GM12878 (cell line): ENCODE measurements at regions not wholly inside any gene's neighbourhood (a gene's known extent, or its start where the extent isn't known, plus 50 kb on each side); places are given as distances from the start of the nearest gene placed in this dataset.

Experiments
- ATAC-seq: fragments of 200-7000 bp; cut with Tn5 transposase; 3 replicates; pipeline ENCODE4 v1.9.1; 2020; ENCODE audit warnings: mild to moderate bottlenecking, moderate library complexity
- BruUV-seq: library from RNA; stranded (reverse); fragments of 400-500 nt; replicated peaks from 2 replicates; lab custom pipeline; 2021; lab: Mats Ljungman, UMichigan
- CTCF ChIA-PET: fragments of 300-600 bp; sonication (Branson Sonifier 250); formaldehyde crosslinking; extraction: SDS; loops from one replicate; lab custom pipeline; 2021; ENCODE audit warnings: inconsistent platforms; lab: Yijun Ruan, JAX
- POLR2A ChIA-PET: fragments of 350-600 bp; formaldehyde crosslinking; extraction: SDS; loops from one replicate; lab custom pipeline; 2021; ENCODE audit warnings: inconsistent platforms; lab: Charles Lee
- RAD21 ChIA-PET: fragments of 300-600 bp; sonication (Branson Sonifier 250); formaldehyde crosslinking; loops from one replicate; lab custom pipeline; 2023; ENCODE audit warnings: antibody characterized with exemption; ENCODE audit not compliant: unreplicated experiment; lab: Charles Lee
- SMC1A ChIA-PET: fragments of 300-600 bp; sonication (Branson Sonifier 250); formaldehyde crosslinking; loops from one replicate; lab custom pipeline; 2023; ENCODE audit not compliant: unreplicated experiment, uncharacterized antibody; lab: Charles Lee
- DNase-seq: peaks from one replicate; pipeline ENCODE4 v3.0.0-alpha.2; 2011; ENCODE audit warnings: low read depth, low spot score
- FAIRE-seq: peaks from 3 replicates; lab custom pipeline; 2011; peaks lifted over from hg19 to GRCh38; lab: Jason Lieb, UNC
- H2AFZ ChIP-seq: 2 replicates; pipeline ENCODE4 v1.6.0; 2011; ENCODE audit warnings: low read depth, low read length, control low read depth; ENCODE audit not compliant: control insufficient read depth
- H3K27ac ChIP-seq: 2 replicates; pipeline ENCODE4 v1.5.1; 2011; ENCODE audit warnings: control low read depth; ENCODE audit not compliant: control insufficient read depth, insufficient read depth
- H3K27me3 ChIP-seq, 2 experiments: replicated peaks in 1 of 2; 2 replicates each; pipeline versions ENCODE4 v1.6.0 to v1.6.1; 2011; ENCODE audit warnings: low read length in 1 of 2; ENCODE audit not compliant: control insufficient read depth in 2 of 2, insufficient read depth in 2 of 2
- H3K36me3 ChIP-seq, 2 experiments: 2 replicates each; pipeline ENCODE4 v1.5.1; 2011; ENCODE audit warnings: low read length in 1 of 2; ENCODE audit not compliant: control insufficient read depth in 2 of 2, insufficient read depth in 2 of 2
- H3K4me1 ChIP-seq: 2 replicates; pipeline ENCODE4 v1.6.1; 2011; ENCODE audit warnings: mild to moderate bottlenecking, low read length, moderate library complexity, mixed read lengths; ENCODE audit not compliant: control insufficient read depth, insufficient read depth
- H3K4me2 ChIP-seq: 2 replicates; pipeline ENCODE4 v1.6.0; 2011; ENCODE audit warnings: control low read depth; ENCODE audit not compliant: control insufficient read depth, insufficient read depth
- H3K4me3 ChIP-seq: fragments of 200-600 bp; sonication (generic); 2 replicates; pipeline ENCODE4 v1.5.1; 2016
- H3K79me2 ChIP-seq: 2 replicates; pipeline ENCODE4 v1.6.0; 2011; ENCODE audit warnings: low read length; ENCODE audit not compliant: control insufficient read depth, insufficient read depth
- H3K9ac ChIP-seq: 2 replicates; pipeline ENCODE4 v1.8.0; 2011; ENCODE audit warnings: low read length, control low read depth, mixed read lengths; ENCODE audit not compliant: control insufficient read depth, insufficient read depth
- H3K9me3 ChIP-seq: replicated peaks from 3 replicates; pipeline ENCODE4 v1.5.1; 2011; ENCODE audit warnings: mild to moderate bottlenecking, low read length; ENCODE audit not compliant: control insufficient read depth, insufficient read depth
- H4K20me1 ChIP-seq: 2 replicates; pipeline ENCODE4 v1.6.0; 2011; ENCODE audit not compliant: control insufficient read depth, insufficient read depth
- ATF7 ChIP-seq: fragments of 450-650 bp; IDR thresholded peaks from 2 replicates; pipeline ENCODE4 v1.6.1; 2016; ENCODE audit warnings: low read depth, mild to moderate bottlenecking
- E2F8 ChIP-seq: fragments of 450-650 bp; IDR thresholded peaks from 2 replicates; pipeline ENCODE4 v1.6.1; 2018; ENCODE audit warnings: mild to moderate bottlenecking, low read depth, moderate library complexity; ENCODE audit not compliant: partially characterized antibody
- JUNB ChIP-seq: IDR thresholded peaks from 2 replicates; pipeline ENCODE4 v1.6.1; 2016; ENCODE audit warnings: antibody characterized with exemption, mild to moderate bottlenecking
- SRF ChIP-seq, 2 experiments: IDR thresholded peaks; 2 replicates each; pipeline ENCODE4 v1.6.1; 2011; ENCODE audit warnings: low read depth in 2 of 2, low read length in 2 of 2, mild to moderate bottlenecking in 1 of 2, moderate library complexity in 1 of 2
- YY1 ChIP-seq: IDR thresholded peaks from 2 replicates; pipeline ENCODE4 v1.6.1; 2011; ENCODE audit warnings: low read depth, mild to moderate bottlenecking, low read length
- ZNF207 ChIP-seq: fragments of 450-650 bp; IDR thresholded peaks from 2 replicates; pipeline ENCODE4 v1.6.1; 2014; ENCODE audit warnings: antibody characterized with exemption, mild to moderate bottlenecking, borderline replicate concordance
- WGBS: methylation state at CpG from one replicate; pipeline ENCODE4 v1.1.6; 2016; ENCODE audit warnings: low lambda C conversion rate; ENCODE audit not compliant: insufficient replicate concordance, insufficient coverage; ENCODE audit errors: missing lambda C conversion rate; 5-methylcytosine and 5-hydroxymethylcytosine counted together
- in situ Hi-C: fragments of 300-500 bp; cut with MboI; formaldehyde crosslinking; loops from 9 replicates; pipeline ENCODE4 v1.14.3; 2018; ENCODE audit warnings: mixed read lengths
- intact Hi-C: fragments of 100-400 bp; cut with micrococcal nuclease; formaldehyde crosslinking; loops from one replicate; pipeline ENCODE4 v1.14.2; 2022; ENCODE audit not compliant: unreplicated experiment

DNA sequence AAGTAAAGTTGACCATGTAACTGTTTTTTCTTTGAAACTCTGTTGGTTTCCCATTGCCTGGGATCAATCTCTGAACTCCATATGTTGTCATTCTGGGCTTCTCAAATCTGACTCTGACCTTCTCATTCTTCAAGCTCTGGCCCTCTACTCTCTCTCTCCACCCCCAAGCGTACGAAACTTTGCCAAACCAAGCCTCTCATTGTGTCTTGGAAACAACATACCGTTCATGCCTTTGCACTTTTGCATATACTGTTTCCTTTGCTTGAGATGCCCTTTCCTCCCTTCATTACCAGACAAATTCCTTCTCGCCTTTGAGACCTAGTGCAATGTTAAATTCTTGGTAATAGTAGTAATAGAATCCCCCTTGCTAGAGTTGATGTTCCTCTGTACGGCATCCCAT lies 113.7 kb downstream of the OLFM4 start:
- Histone ChIP-seq H3K79me2 (no peaks in the 10 kb centered on the region), H3K4me3 (no peak overlapping the region), H3K36me3 (no peaks in the 10 kb centered on the region), H3K4me1 (no peaks in the 10 kb centered on the region), H3K27me3 (no peaks in the 10 kb centered on the region), H2AFZ (no peak overlapping the region), H3K9me3 (no peaks in the 10 kb centered on the region), H3K4me2 (no peak overlapping the region), H3K27ac (no peak overlapping the region), H3K9ac (no peak overlapping the region), H4K20me1 (no peaks in the 10 kb centered on the region)
- TF ChIP-seq JUNB = no peak
- no peak for TF ChIP-seq SRF (IDR thresholded peaks at IDR 0.05; ENCODE audit: low read depth in 2 of 2, low read length in 2 of 2)
- TF ChIP-seq ATF7 = no peak
- TF ChIP-seq E2F8 = no peak
- TF ChIP-seq ZNF207 = no peak
- no peak for TF ChIP-seq YY1
- ChIA-PET SMC1A (interaction anchor here (1.3 kb wide), 1 partner anchor 10 kb away, joined by 4 read pairs; no protein-coding TSS in a partner anchor), RAD21 (no interaction called here), CTCF (no interaction called here), POLR2A (no interaction called here)
- intact Hi-C loops = no loop called here
- no TSS peak for BruUV-seq
- no peak for FAIRE-seq
- WGBS = 4% methylated on average over 5 of the region's 5 CpGs
- in situ Hi-C loops = no loop called here
- no peak for DNase-seq
- no peak for ATAC-seq
